ENCODE measurements at regions not wholly inside any gene's neighbourhood (a gene's known extent, or its start where the extent isn't known, plus 50 kb on each side); places are given as distances from the start of the nearest gene placed in this dataset.

DNA sequence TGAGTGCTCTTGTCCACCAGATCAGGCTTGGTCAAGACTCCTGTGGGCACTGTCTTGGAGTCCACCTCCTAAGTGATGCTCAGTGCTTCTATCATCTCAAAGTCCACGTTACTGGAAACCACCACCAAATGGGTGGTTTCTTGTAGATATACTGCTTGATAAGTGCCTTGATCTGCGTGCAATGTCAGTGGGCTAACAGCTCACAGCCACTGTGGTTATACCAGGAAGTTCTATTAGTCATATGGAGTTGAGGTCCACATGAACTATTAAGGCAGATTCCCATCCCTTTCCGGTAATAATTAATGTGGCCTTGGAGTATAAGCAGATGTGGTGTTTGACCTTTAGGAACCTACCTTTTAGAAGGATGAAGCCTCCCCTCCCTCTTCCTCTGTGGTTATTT is 161.9 kb downstream of the ZNF518B start:
- no peak for DNase-seq
- in situ Hi-C loops (cut with HindIII; ENCODE audit: low pct_ligation_motif_present, low pct_unique_long_range_greater_than_20kb, low sequenced_read_pairs): no loop called here

DNA sequence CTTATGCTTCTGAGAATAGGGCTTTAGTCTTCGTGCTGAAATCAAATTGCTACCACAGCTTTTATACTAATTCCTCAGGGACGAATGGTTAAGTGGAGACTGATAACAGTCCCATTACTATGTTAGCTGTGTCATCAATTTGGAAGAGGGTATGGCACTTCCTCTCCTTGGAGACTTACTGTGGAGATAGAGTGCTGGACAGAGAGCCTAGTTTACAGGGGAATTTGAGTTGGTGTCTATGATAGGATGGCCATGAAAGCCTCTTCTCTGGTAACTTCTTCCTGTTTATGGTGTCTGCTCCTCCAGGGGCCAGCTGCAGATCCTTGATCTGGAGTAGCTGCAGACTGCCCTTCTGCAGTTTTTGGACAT is 167.7 kb downstream of the ZNF518B start:
- DNase-seq: no peak
- in situ Hi-C loops (cut with HindIII; ENCODE audit: low pct_ligation_motif_present, low pct_unique_long_range_greater_than_20kb, low sequenced_read_pairs): no loop called here

DNA sequence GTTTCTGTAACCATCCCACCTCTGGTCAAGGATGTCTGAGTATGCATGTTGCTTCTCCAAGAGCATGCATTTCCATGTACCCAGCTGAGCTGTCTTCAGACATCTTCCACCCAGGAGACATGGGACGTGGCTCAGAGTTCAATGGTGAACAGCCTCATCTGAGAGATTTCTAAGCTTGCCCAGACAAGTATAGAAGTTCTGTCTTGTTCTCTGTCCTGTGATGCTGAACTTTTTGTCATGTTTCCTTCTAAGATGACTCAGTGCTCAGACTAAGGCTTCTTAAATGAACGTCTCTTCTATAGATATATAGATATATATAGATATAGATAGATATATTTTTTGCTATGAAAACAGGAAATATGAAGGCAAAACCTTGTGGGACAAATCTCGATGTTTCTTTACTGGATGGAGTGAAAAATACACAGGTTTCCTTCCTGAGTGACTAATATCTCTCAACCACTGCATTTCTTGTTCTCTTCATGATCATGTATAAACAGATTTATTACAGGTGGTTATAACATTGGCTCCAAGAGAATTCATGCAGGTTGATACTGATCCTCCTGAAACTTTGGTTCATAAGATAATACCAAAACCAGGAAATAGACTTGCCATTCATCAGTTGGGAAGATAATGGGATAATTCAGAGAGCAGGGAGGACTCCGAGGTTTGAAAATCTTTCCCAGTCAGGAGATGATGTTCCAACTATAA is 168.2 kb downstream of the ZNF518B start:
- in situ Hi-C loops (cut with HindIII; ENCODE audit: low pct_ligation_motif_present, low pct_unique_long_range_greater_than_20kb, low sequenced_read_pairs): no loop called here

DNA sequence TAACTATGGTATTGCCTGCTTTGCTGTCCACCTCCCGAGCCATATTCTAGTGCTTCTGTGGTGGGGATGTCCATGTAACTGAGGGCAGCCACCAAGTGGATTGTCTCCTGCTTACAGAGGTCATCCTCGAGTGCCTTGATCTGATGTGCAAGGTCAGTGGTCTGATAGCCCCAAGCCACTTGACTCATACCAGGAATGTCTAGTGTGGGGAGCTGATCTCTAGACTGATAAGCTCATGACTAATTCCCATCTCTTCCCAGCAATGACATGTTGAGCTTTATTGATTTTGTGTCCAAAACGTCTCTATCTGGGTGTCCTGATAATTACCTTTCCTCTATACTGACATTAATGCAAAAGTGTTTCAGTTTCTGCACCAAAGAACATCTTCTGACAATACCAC is 168.4 kb upstream of the WDR1 start:
- DNase-seq: no peak
- in situ Hi-C loops (cut with HindIII; ENCODE audit: low pct_ligation_motif_present, low pct_unique_long_range_greater_than_20kb, low sequenced_read_pairs): no loop called here

More for the DNA sequence above, 168.2 kb downstream of the ZNF518B start:
- DNase-seq: no peak

DNA sequence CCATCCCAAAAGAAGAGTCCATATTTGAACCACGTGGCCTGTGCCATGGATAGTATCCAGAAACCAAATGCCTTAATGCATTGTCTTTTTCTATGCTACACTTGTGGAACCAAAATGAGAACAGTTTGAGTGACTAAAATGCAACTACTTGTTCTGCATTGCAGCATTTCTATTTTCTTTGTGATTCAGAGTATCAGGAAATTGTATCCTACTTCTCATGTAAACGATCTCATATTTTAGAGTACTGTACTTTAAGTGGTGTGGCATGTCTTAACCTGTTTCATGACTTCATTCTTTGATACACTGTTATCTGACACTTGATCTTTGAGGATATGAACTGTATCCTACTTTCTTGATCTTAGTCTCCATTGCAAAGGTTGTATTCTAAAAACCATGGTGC is 167.2 kb upstream of the WDR1 start:
- in situ Hi-C loops (cut with HindIII; ENCODE audit: low pct_ligation_motif_present, low pct_unique_long_range_greater_than_20kb, low sequenced_read_pairs): no loop called here
- no peak for DNase-seq

DNA sequence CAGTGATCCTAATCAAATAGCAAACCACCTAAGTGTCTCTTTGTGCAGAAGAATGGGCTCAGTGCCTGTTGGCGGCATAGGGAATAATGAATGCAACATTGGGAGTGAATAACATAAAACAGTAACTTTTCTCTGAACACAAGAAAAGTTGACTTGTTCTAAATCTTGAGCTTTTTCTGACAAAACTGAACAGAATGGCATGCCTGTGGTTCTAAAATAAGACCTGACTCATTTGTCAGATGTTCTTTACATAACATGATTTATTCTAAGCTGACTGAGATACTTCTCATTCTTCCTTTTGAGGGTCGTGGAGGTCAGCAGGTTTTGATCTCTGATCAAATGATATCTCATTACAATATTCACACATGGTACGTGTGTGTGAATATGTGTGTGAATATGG is 165.4 kb upstream of the WDR1 start:
- no peak for DNase-seq
- in situ Hi-C loops (cut with HindIII; ENCODE audit: low pct_ligation_motif_present, low pct_unique_long_range_greater_than_20kb, low sequenced_read_pairs): no loop called here

DNA sequence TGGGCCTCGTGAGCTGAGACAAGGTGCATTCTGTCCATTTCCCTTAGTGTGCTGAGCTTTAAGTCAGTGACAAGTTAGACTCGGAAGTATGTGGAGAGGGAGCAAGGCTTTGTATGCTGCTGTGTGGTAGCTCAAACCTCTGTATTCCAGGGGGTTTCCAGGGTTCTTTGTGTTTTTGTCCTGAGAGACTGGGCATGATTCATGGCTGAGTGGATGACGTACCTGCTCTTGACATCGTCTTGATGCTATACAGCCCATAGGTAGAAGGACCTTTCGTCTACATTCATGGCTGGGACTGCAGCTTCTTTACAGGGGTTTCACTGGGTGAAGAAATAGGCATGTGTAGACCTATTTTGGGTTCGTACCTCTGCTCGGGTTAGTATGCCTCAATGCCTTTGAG is 162.7 kb upstream of the WDR1 start:
- in situ Hi-C loops (cut with HindIII; ENCODE audit: low pct_ligation_motif_present, low pct_unique_long_range_greater_than_20kb, low sequenced_read_pairs): no loop called here
- no peak for DNase-seq

DNA sequence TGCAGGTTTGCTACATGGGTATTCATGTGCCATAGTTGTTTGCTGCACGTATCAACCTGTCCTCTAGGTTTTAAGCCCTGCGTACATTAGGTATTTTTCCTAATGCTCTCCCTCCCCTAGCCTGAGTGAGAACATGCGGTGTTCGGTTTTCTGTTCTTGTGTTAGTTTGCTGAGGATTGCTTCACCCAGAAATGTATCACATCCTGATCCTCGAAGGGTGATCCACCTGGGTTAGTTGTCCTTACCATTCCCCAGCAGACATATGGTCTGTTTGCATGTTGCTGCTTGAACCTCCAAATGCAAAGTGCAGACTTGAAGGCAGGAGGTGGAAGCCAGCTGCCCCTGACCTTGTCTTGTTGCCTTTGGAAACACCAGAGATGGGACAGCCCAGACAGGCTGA is 161.5 kb upstream of the WDR1 start:
- in situ Hi-C loops (cut with HindIII; ENCODE audit: low pct_ligation_motif_present, low pct_unique_long_range_greater_than_20kb, low sequenced_read_pairs): no loop called here

DNA sequence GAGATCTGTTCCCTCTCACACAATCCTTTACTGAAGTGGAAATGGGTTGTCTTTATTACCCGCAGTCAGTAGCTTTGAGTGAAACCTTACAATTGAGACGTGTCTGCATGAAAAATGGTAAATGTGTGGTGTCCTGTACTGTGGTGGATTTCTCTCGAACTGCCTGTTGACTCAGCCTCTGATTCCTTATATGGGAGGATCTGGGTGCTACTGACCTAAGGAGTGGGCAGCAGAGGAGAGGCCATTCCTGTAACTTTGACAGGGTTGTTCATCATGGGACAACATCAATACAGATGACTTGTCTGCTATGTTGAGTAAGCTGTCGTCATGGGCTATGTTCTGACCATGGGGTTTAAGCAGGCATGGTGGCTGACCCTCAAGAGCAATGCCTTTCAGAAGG is 159.6 kb upstream of the WDR1 start:
- DNase-seq: no peak
- in situ Hi-C loops (cut with HindIII; ENCODE audit: low pct_ligation_motif_present, low pct_unique_long_range_greater_than_20kb, low sequenced_read_pairs): no loop called here

More for the DNA sequence above, 161.5 kb upstream of the WDR1 start:
- DNase-seq: no peak

DNA sequence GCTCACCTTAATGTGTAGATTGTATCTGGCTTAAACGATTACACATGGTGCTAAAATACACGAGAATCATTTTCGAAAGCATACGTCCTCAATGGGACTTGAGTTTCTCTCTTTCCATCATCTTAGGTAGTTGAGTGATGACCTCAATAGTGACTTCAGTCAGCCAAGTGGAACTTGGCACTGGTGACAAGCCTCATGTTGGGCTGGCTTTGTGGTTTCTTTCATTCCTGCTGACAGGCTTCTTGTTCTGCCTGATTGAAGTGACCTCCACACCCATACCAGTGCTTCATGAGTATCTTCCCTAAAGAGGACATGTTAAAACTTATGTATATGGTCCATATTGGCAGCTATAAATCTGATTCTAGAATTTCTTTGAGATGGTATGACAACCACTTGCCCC is 159.1 kb upstream of the WDR1 start:
- no peak for DNase-seq
- in situ Hi-C loops (cut with HindIII; ENCODE audit: low pct_ligation_motif_present, low pct_unique_long_range_greater_than_20kb, low sequenced_read_pairs): no loop called here

DNA sequence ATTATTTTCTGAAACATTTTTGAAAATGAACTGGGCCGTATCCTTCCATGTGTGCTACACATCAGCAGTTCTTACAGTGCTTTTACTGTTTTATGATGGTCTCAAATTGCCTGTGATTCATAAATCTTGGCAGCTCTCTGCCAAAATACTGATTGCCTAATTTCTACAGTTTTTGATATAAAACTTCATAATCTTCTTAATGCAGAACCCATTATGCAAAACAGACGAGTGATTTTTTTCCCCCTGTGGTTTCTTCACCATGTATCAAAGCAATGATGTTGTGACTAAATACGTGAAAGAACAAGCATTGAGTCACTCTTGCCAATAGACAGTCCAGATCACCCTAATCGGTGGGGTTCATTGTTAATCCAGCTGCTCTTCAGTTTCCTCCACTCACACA is 156.4 kb upstream of the WDR1 start:
- in situ Hi-C loops (cut with HindIII; ENCODE audit: low pct_ligation_motif_present, low pct_unique_long_range_greater_than_20kb, low sequenced_read_pairs): no loop called here
- DNase-seq: no peak

DNA sequence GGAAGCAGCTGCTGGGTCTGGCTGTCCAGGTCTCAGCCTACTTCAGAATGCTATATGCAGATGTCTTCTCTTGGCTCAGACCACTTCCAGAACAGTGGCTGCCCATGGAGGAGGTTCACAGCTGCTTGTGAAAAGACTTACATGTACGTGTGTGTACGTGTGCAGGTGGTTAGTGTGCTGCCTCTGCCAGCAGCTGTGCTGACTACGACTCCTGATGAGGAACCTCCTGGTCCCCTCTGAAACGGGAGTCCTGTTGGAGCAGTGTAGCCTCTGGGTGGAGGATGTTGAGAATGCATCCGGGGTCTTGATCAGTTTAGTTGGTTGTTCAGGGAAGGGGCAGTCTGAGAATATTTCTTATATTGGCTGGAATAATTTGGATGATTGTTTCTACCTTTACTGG is 155.9 kb upstream of the WDR1 start:
- in situ Hi-C loops (cut with HindIII; ENCODE audit: low pct_ligation_motif_present, low pct_unique_long_range_greater_than_20kb, low sequenced_read_pairs): no loop called here
- no peak for DNase-seq

DNA sequence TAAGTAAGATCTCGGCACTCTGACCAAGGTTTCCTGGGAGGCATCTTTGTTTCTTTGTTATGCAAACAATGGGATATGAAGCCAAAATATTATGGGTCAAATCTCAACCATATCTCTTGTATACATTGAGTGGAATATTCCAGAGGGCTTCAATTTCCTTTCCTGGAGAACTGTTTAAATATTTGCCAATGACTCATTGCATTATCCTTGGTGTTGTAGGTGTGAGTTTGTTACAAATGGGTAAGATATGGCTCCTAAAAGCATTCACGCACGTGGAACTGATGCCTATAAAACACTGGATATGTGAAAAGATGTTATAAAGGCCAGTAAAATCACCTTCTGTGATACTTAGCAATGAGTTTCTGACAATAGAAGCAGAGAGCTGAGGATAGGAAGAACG is 150.5 kb upstream of the WDR1 start:
- DNase-seq: no peak
- in situ Hi-C loops (cut with HindIII; ENCODE audit: low pct_ligation_motif_present, low pct_unique_long_range_greater_than_20kb, low sequenced_read_pairs): no loop called here

DNA sequence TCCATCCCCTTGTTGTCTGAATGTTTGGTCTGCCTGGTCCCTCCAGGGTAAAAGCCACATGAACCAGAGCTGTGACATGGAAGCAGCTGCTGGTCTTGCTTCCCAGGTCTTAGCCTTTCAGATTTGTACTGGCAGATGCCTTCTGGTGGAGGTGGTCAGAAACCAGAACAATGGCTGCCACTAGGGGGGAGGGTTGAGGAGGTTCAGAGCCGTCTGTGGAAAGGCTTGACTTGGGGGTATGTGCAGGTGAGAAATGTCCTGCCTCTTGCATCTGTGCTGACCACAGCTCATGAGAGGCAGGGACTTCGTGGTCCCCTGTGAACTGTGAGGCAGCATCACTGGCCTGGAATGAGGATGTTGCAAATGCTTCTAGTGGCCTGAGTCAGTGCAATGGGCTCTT is 144.2 kb upstream of the WDR1 start:
- in situ Hi-C loops (cut with HindIII; ENCODE audit: low pct_ligation_motif_present, low pct_unique_long_range_greater_than_20kb, low sequenced_read_pairs): no loop called here
- no peak for DNase-seq

DNA sequence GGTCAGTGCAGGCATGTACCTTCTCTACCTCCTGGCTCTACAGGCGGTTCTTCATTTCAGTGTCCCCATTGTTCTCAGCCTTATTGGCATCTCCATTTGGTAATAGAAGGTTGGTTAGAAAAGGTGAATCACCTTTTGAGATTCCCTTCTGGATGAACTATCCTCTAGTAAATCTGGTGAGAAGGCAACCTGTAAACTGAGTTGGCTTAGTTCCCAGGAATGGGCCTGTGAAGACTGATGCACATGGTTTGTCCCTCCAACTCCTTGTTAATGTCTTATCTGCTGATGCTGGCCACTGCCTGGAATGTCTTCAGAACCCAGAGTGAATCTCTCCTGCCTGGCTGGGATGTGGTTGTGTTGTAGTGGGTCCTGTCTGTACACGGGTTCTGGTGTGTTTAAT is 143.4 kb upstream of the WDR1 start:
- in situ Hi-C loops (cut with HindIII; ENCODE audit: low pct_ligation_motif_present, low pct_unique_long_range_greater_than_20kb, low sequenced_read_pairs): no loop called here
- no peak for DNase-seq

DNA sequence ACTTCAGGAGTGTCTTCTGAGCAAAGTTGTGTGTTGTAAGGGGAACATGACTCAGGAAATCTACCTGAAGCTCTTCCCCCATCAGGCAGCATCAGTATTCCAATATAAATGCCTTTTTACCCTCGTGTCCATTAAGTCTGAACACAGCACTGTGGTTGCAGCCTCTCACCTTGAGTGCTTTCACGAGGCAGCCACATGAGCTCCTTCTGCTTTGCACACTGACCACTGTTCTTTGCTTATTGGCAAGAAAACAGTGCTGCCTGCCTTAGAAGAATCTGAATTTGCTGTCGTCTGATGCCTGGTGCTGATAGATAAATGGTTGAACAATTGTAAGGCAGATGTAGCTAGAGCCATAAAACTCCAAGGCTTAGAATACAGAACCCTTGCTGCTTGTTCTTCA is 139.6 kb upstream of the WDR1 start:
- in situ Hi-C loops (cut with HindIII; ENCODE audit: low pct_ligation_motif_present, low pct_unique_long_range_greater_than_20kb, low sequenced_read_pairs): no loop called here
- DNase-seq: no peak

DNA sequence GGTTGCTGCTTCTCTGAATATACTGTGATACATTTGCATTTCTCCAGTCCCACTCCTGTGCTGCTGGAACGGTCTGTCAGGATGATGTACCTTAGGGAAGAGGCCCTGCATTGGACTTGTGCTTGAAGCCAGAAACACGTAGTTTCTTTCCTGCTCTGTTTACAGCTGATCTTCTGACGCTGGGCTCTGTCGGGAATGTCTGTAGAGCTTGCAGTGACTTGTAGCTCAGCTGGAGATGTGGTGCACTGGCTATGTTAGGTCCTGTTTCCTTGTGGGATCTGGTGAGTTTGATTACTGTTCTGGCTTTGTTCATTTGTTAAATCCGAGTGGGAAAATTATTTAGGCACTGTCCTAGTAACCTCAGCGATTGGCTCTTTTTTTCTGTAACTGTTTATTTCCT is 137.2 kb upstream of the WDR1 start:
- no peak for DNase-seq
- in situ Hi-C loops (cut with HindIII; ENCODE audit: low pct_ligation_motif_present, low pct_unique_long_range_greater_than_20kb, low sequenced_read_pairs): no loop called here

DNA sequence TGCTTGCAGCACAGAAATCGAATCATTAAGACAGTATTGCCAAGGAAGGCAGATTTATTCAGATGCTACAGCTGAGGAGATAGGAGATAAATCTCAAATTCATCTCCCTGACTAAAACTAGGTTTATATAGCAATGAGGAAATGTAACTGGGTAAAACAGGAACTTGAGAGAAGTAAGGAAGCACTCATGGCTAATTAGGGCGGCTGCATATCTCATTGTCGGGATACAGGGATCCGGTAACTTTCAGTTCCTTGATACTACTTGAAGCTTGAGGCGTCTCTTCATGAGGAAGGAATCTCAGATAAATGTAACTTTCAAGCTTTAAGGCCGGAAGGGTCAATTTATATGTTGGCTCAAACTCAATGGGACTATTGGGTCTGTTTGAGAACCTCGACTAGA is 129.2 kb upstream of the WDR1 start:
- DNase-seq: no peak
- in situ Hi-C loops (cut with HindIII; ENCODE audit: low pct_ligation_motif_present, low pct_unique_long_range_greater_than_20kb, low sequenced_read_pairs): no loop called here

DNA sequence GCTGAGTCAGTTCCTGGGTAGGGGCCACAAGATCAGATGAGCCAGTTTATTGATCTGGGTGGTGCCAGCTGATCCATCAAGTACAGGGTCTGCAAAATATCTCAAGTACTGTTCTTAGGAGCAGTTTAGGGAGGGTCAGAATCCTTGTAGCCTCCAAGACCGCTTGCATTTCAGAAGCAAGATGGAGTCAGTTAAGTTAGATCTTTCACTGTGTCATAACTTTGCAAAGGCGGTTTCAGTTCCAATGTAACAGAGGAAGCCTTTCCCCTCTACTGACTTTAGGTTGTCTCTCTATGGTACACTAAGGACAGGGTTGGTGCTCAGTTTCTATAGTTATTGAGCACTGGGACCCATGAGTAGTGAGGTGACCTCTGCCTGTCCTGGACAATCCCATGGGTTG is 127.3 kb upstream of the WDR1 start:
- DNase-seq: no peak
- in situ Hi-C loops (cut with HindIII; ENCODE audit: low pct_ligation_motif_present, low pct_unique_long_range_greater_than_20kb, low sequenced_read_pairs): no loop called here

DNA sequence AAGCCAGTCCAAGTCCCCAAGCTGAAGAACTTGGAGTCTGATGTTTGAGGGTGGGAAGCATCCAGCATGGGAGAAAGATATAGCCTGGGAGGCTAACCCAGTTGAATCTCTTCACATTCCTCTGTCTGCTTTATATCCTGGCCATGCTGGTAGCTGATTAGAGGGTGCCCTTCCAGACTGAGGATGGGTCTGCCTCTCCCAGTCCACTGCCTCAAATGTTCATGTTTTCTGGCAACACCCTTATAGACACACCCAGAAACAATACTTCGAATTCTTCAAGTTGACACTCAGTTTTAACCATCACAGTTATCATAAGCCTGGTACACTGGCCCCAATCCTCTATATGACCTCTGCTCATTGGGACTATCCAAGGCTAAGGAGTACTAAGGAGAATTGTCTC is 124.1 kb upstream of the WDR1 start:
- no peak for DNase-seq
- in situ Hi-C loops (cut with HindIII; ENCODE audit: low pct_ligation_motif_present, low pct_unique_long_range_greater_than_20kb, low sequenced_read_pairs): no loop called here

DNA sequence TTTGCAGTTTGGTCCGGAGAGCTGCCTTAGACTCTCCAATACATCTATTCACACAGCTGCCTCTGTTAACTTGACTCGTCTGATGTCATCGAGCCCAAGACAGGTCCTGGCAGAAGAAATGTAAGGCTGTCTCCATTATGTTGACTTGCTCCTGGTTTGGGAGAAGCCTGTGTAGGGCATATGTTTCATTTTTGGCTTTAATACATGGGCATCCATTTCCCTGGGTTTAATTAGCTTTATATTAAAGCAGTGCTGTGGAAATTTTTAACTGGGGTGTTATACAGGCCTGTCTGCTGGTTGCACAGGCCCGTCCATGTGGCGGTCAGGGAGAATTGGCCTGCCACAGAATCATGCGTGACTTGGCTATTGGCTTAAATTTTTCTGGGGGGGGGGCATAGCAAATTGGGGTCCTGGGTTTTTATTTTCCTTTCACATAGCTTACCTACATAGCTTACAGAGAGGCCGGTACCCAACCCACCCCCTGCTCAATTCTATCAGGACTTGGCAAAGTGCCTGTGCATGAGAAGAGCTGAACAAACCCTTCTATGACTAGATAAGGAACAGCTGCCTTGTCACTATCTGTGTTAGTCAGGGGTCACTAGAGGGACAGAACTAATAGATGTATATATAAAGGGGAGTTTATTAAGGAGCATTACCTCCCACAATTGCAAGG is 123.5 kb upstream of the WDR1 start:
- in situ Hi-C loops (cut with HindIII; ENCODE audit: low pct_ligation_motif_present, low pct_unique_long_range_greater_than_20kb, low sequenced_read_pairs): no loop called here
- DNase-seq: no peak
